ENCODE measurements at regions not wholly inside any gene's neighbourhood (a gene's known extent, or its start where the extent isn't known, plus 50 kb on each side); places are given as distances from the start of the nearest gene placed in this dataset.

- no peak for DNase-seq (ENCODE audit: low read depth)
- H3K4me3 ChIP-seq (ENCODE audit: low read length) = no peak overlapping the region
- no peak for TF ChIP-seq CTCF (conservative IDR thresholded peaks at IDR 0.05; ENCODE audit: low read depth, low read length)
Measured at GRCh38 chr21:34219334-34220060, 144.3 kb upstream of the KCNE2 start.

GRCh38 chr21:34220556-34221195 is 143.1 kb upstream of the KCNE2 start:
- no peak for DNase-seq (ENCODE audit: low read depth)
- no peak overlapping the region for H3K4me3 ChIP-seq (ENCODE audit: low read length)
- TF ChIP-seq CTCF (conservative IDR thresholded peaks at IDR 0.05; ENCODE audit: low read depth, low read length) = no peak

GRCh38 chr21:34221331-34222030 is 142.3 kb upstream of the KCNE2 start:
- no peak for TF ChIP-seq CTCF (conservative IDR thresholded peaks at IDR 0.05; ENCODE audit: low read depth, low read length)
- no peak overlapping the region for H3K4me3 ChIP-seq (ENCODE audit: low read length)
- no peak for DNase-seq (ENCODE audit: low read depth)

- no peak for TF ChIP-seq CTCF (conservative IDR thresholded peaks at IDR 0.05; ENCODE audit: low read depth, low read length)
- H3K4me3 ChIP-seq (ENCODE audit: low read length) = no peak overlapping the region
- no peak for DNase-seq (ENCODE audit: low read depth)
Measured at GRCh38 chr21:34222031-34222335, 141.8 kb upstream of the KCNE2 start.

GRCh38 chr21:34223376-34223775 is 140.4 kb upstream of the KCNE2 start:
- H3K4me3 ChIP-seq (ENCODE audit: low read length) = no peak overlapping the region
- no peak for DNase-seq (ENCODE audit: low read depth)
- TF ChIP-seq CTCF (conservative IDR thresholded peaks at IDR 0.05; ENCODE audit: low read depth, low read length) = no peak

GRCh38 chr21:34227386-34227852 is 136.4 kb upstream of the KCNE2 start:
- TF ChIP-seq CTCF (conservative IDR thresholded peaks at IDR 0.05; ENCODE audit: low read depth, low read length) = no peak
- no peak overlapping the region for H3K4me3 ChIP-seq (ENCODE audit: low read length)
- DNase-seq (ENCODE audit: low read depth) = peak; percentile 39

All from retinal pigment epithelial cell (primary cell).